Kidney glomerular epithelial cell (primary cell): ENCODE measurements at regions not wholly inside any gene's neighbourhood (a gene's known extent, or its start where the extent isn't known, plus 50 kb on each side); places are given as distances from the start of the nearest gene placed in this dataset.
"Not testable (repeated sequence)": the region's sequence is repeated elsewhere in the genome, so short reads cannot be mapped to it uniquely, and the experiment has no call there.

Experiments used
- DNase-seq: peaks from one replicate; lab custom pipeline; 2025; lab: John Stamatoyannopoulos, UW

DNA sequence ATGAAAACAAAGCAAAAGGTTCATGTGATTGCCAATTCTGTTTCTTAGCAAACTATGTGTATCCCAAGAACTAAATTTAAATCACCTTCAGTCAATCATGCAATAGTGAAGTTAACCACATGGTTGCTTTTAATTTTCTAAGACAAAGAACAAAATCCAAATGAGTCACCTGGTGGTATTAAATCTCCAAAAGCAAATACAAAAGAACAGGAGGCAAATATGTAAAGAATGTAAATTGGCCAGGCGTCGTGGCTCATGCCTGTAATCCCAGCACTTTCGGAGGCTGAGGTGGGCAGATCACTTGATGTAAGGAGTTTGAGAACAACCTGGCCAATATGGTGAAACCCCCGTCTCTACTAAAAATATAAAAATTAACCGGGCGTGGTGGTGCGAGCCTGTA is 54.2 kb upstream of the PIK3R4 start:
- no peak for DNase-seq

DNA sequence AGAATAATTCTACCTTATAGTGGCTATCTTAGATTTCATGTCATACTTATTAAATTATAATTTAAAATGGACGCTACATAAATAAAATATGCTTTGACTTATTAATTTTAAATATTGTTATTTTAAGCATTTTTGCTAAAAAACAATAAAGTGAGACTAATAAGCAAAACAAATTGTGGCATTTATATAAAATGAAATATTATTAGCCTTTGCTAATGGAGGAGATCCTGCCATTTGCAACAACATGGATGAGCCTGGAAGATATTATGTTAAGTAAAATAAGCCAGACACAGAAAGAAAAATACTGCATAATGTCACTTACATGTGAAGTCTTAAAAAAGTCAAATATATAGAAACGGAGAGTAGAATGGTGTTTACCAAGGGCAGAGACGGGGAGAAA is 54.8 kb upstream of the PIK3R4 start:
- DNase-seq, result no peak

DNA sequence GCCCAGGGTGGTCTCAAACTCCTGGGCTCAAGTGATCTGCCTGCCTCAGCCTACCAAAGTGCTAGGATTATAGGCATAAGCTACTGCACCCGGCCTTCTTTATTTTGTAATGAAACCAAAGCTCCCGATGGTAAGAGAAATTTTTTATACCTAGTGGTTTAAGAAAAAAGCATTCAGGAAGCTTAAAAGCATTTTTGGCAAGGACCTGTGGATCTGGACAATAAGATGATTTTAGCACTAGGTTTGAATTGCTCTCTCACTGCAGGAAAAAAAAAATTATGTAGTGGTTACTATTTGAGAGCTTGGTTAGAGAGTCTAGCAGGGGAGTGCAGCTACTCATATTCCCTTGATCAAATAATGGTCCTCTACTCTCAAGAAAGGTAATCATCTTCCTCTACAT is 64.9 kb upstream of the PIK3R4 start:
- DNase-seq, result no peak

DNA sequence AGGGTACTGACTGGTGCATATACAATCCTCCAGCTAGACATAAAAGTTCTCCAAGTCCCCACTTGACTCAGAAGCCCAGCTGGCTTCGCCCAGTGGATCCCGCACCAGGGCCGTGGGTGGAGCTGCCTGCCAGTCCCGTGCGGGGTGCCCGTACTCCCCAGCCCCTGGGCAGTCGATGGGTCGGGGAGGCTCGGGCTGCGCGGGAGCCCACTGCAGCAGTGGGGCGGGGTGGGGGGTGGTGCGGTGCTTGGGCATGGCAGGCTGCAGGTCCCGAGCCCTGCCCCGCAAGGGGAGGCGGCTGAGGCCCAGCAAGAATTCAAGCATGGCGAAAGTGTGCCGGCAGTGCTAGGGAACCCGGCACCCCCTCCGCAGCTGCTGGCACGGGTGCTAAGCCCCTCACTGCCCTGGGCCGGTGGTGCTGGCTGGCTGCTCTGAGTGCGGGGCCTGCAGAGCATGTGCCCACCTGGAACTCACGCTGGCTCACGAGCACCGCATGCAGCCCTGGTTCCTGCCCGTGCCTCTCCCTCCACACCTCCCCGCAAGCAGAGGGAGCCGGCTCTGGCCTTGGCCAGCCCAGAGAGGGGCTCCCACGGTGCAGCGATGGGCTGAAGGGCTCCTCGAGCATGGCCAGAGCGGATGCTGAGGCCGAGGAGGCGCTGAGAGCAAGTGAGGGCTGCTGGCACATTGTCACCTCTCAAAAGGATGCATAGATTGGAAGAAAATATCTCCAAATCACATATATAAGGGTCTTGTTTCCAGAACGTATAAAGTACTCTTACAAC is 68.3 kb upstream of the PIK3R4 start:
- DNase-seq, result no peak

DNA sequence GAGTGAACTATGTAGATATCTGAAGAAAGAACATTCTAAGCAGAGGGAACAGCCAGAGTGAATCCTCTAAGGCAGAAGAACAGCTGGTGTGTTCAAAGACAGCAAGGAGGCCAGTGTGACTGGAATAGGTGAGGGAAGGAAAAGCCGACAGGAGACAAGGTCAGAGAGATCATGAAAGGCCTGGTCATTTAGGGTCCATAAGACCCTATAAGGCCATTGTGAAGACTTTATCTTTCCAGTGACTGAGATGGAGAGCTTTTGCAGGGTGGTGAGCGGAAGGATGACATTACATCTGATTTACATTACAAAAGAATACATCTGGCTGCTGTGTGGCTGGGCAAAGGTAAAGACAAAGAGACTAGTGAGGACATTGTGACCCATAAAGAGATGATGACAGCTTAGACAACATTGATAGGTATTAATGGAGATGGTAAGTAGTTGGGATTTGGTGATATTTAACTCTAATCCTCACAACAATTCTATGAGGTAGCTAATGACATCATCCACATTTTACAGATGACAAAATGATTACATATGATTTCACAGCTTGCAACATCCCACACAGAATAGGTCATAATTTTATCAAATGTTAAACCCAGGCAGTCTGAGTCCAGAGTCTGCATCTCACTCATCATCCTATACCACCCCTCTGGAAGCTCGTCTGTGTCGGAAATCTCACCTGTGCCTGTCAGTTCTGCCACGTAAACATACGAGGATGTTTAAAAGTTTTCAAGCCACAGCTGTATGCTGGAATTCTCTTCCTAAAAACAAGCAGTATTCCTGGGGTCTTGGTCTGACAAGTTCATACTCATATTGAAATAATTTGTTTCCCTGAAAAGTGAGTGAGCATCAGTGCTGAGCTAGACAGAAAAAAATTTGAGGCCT is 70.2 kb upstream of the PIK3R4 start:
- no peak for DNase-seq

DNA sequence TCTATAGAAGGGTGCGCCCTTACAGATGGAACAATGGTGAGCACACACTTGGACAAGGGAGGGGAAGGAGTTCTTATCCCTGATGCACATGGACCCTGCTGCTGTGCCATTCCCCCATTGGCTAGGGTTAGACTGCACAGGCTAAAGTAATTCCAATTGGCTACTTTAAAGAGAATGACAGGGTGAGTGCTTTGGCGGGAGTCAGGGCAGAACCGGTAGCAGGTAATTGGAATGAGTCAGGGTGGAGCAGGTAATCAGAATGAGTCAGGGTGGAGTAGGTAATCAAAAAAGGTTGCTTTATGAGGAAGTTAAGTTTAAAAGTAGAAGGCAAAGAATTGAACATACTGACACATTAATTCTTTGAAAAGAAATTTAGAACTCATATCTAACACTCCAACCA is 71.4 kb upstream of the PIK3R4 start:
- DNase-seq, result not testable (repeated sequence)

DNA sequence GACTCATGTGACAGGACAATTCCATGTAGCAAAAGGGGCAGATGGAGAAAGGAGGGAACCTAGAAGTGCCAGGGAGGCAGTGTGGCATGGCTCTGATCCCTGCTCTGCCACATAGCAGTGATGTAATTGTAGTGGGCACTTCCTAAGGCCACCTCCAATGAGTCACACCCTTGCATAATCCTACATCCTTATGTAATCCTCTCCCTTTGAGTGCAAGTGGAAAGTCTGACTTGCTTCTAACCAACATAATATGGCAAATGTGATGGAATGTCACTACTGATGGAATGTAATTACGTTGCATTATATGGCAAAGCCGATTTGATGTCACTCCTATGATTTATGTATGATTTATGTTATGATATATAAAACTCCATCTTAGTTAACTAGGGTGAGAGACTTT is 72.9 kb upstream of the ATP2C1 start:
- peak; percentile 44 for DNase-seq

DNA sequence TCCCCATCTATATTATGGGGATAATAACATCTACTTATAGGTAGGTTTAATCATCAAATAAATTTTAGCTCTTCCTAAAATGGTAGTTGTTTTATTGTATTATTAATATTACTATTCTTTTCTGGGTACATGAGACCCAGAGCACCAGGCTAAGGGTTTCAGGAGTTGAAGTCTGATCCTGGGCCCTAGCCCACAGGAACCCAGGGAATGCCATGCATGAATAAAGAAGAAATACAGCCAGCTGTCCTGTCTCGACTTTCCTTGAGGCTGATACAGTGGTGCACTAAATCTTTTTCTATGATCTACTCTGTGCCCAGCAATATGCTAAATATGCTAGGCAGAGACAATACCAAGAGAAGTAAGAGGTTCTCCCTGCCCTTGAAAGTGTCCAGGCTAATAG is 72.1 kb upstream of the ATP2C1 start:
- no peak for DNase-seq

DNA sequence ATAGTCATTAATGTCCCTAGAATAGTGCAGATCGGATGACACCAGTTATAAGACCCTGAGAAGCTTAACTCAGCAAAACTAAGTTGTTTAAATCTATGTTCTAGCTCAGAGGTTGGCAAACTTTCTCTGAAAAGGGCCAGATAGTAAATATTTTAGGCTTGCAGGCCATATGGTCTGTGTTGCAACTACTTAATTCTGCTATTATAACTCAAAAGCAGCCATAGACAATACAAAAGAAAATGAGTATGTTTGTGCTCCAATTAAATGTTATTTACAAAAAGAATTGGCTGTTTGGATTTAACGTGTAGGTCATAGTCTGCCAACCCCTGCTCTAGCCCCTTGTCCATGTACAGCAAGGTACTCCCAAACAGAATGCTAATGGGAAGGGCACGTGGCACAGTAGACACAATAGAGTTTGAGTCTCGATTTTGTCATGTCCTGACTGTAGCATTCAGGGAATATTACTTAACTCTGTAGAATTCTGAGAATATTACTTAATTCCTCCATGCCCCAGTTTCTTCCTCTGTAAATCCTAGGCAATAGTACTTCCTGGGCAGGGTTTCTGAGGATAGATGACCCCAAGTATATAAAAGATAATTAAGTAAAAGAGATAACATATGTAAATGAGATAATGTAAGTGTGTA is 70.5 kb upstream of the ATP2C1 start:
- no peak for DNase-seq

DNA sequence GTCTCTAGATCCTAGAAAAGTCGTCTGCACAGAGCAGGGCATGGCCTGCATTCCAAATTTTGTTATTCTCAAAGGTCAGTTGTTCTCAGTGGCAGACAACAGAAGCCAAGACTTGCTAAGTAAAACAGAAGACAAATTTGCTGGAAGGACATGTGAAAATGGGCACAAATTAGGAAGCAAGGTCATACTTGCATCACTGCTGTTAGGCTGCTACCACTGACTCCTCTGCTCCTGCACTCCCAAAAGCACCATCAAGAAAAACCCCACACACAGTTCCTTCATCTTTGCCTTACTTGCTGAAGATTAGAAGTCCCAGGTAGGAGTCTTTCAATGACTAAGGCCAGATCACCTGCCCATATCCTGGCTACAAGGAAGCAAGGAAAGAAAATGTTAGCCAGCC is 69.9 kb upstream of the ATP2C1 start:
- no peak for DNase-seq

DNA sequence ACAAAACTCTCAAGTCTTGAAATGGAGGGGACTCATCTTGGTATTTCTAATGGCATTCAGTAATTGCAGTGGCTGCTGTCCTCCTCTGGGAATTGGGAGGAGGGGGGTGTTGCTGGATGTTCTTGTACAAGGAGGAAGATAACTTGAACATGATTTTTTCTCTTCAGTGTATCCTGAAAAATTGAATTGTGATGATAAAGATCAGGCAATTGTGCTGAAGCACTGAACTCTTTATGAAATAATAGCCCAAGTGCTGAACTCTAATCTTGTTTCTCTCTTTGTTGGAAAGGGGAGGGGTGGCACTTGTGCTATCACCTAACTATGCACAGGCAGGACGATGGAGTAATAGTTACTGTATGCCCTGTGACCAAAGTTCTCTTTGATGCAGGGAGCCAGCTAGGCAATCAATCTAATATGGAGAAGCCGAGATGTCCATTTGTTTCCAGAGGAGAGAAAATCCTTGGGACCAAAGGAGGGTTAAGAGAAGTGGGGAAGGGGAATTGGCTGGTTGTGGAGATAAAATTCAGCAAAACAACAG is 68.1 kb upstream of the ATP2C1 start:
- no peak for DNase-seq

DNA sequence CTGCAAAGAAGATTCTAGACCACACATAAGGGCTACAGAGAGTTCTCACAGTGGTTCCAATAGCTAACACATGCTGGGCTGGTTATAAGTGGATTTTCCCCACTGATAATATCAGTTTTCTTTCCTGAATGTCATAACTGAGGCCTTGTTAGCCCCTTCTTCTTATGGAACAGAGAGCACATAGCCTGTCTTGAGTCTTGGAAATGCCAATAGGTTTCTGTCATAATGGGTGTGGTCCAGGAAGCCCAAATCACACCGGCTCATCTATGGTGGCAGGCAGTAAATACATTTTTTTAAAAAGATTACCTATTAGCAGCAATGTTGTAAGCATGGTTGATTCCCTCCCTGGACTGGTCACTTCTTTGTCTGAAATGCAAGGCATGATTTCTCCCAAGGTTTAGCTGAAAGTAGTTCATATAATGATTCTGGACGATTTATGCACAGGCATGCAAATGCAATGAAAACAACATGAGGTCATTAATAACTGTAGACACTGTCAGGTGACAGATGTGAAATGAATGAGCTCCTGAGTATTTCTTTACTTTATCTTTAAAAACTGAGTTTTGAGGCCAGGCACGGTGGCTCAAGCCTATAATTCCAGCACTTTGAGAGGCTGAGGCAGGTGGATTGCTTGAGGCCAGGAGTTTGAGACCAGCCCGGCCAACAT is 67.2 kb upstream of the ATP2C1 start:
- no peak for DNase-seq

DNA sequence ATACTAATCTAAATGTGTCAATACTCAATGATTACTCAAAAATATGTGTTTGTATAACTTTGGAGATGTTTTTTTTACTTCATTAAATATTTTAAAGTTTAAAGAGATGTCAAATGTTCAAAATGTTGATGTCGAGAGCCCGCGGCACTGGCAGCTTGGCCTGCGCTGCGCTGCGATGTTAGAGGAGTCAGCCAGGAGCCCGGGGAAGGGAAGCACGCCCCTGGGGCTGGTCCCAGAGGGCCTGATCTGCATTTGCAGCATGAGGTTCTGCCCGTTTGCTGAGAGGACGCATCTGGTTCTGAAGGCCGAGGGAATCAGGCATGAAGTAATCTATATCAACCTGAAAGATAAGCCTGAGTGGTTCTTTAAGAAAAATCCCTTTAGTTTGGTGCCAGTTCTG is 66.4 kb upstream of the ATP2C1 start:
- DNase-seq, result no peak

DNA sequence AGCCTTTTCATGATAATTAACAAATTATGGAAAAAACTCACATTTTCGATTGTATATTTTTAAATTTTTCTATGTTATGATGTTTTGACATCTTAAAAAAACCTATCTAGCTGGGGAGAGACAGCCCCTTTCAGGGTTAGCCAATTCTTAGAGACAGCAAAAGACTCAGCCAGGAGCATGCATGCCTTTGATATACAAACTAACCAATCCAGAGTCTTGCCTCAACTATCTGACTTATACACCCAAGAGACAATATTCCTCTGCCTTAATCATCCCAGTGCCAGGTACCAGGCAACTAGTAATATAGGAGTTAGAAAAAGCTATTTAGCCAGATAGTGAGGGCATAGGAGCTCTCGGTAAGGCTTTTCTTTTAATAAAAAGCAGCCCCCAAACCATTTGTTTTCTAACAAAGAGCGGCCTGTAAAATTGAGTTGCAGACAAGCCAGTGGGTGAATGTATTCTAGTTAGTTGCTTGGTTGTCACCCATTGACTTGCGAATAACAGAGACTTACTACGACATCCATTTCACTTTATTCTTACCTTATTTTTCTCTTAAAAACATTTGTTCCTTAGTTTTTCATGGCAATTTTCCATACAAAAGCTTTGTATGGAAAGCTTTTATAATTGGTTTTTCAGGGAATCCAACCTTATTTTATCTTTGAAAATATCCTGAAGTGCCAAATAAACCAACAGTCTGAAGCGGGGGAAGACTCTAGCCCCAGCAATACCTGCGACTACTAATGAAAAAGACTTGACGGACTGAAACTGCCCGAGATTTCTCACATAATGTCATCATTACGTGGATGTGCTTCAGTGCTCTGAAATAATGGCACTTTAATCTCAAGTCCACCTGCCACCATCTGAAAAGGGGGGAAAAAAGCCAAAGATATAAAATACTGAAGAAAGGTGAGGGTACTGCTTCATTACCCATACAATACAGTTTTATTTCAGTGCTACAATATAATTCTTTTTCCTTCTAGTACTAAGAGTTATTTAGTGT is 64.6 kb upstream of the ATP2C1 start:
- no peak for DNase-seq

DNA sequence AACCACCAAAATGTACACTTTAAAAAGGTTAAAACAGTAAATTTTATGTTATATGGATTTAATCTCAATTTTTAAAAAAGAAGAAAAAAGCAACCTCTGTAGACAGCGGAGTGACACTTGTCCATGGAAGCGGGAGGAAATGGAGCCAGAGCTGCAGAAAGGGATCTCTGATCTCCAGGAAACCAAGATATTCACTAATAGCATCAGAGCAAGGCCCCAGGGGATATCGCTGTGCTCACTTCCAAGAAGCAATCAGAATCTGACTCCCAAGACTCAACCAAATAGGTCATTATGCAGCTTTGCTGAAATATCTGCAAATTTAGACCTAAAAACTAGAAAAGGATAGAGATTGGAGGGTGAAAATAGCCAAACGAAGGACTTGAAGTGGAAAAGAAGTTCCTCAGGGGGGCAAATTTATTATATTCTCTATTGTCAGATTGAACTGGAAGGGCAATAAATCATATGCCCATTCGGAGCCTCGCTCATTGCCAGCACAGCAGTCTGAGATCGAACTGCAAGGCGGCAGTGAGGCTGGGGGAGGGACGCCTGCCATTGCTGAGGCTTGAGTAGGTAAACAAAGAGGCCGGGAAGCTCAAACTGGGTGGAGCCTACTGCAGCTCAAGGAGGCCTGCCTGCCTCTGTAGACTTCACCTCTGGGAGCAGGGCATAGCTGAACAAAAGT is 62.0 kb upstream of the ATP2C1 start:
- DNase-seq, result no peak

DNA sequence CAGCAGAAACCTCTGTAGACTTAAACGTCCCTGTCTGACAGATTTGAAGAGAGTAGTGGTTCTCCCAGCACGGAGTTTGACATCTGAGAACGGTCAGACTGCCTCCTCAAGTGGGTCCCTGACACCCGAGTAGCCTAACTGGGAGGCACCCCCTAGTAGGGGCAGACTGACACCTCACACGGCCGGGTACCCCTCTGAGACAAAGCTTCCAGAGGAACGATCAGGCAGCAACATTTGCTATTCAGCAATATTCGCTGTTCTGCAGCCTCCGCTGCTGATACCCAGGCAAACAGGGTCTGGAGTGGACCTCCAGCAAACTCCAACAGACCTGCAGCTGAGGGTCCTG is 61.5 kb upstream of the ATP2C1 start:
- not testable (repeated sequence) for DNase-seq

DNA sequence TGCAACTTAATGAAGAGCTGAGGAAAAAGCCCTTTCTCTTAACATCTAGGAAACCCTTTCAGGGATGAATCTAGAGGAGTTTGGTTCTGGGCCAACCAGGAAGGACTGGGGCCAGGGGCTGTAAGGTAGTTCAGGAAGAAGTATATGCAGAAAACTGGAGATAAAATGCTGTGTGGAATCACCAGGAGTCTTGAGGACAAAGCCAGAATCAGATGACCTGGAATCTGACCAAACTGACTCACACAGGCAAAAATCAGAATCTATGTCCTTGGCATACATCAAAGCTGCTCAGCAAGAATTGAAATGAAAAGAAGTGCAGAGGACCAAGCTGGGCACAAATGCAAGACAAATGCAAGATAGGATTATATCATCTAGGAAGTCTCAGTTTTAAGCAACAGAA is 59.4 kb upstream of the ATP2C1 start:
- no peak for DNase-seq

DNA sequence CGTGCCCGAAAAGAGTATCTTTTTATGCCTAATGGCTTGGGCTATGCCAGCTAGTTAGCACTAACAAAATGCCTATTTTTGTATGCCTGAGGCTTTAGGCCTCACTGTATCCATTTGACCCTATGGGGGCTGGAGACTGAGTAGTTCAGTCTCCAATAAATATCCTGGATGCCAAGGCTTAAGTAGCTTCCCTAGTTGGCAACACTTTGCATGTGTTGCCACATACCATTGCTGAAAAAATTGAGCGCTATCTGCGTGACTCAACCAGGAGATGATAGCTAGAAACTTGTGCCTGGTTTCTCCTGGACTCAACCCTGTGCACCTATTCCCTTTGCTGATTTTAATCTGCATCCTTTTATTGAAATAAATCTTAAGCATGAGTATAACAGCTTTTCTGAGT is 58.4 kb upstream of the ATP2C1 start:
- no peak for DNase-seq

DNA sequence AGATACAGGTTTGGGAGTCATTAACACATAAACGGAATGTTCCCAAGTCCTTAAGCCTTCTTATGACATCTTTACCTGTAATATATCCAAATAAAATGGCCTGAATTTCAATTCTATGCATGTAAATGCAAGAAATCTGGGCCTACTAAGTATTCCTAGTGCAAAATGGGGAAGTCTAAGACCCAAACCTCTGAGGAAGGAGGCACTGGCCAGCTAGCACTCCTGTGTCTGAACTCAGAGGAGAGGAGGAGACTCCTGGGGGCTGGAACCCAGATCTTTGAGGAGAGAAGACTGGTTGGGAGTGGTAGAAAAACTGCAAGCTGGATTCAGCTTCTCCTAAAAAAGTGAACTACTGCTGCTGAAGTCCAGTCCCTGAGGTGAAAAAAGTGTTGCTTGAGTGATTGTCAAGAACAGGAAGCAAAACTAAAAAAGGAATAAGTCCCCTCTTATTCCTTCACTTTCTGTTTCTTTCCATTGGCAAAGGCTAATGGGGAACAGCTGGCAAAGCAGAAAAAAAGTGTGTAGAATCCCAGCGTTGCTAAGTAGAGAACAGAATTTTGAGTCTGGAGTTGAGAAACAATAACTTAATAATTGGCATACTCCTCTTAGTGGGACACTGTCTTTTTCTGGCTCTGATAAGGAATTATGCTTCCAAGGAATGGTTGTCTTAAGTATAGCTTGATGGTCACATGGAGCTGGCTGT is 54.8 kb upstream of the ATP2C1 start:
- DNase-seq, result no peak

DNA sequence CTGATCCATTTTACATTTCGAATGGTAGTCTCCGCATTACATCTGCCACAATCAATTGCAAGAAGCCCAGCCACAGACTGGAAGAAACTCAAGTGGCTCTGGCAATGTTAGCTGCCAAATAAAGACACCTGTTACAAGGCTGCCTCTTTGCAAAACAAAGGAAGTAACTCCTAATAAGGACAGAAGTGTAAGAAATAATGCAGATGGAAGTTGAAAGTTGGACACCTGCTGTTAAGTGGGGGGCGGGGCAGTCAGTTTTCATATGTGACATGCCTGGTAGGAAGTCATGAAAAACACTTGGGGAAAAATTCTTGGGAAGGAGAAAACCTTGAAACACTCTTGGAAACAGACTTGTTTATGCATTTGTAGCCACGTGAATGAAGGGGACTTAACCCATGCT is 54.1 kb upstream of the ATP2C1 start:
- no peak for DNase-seq
